ENCODE measurements at regions not wholly inside any gene's neighbourhood (a gene's known extent, or its start where the extent isn't known, plus 50 kb on each side); places are given as distances from the start of the nearest gene placed in this dataset.

DNA sequence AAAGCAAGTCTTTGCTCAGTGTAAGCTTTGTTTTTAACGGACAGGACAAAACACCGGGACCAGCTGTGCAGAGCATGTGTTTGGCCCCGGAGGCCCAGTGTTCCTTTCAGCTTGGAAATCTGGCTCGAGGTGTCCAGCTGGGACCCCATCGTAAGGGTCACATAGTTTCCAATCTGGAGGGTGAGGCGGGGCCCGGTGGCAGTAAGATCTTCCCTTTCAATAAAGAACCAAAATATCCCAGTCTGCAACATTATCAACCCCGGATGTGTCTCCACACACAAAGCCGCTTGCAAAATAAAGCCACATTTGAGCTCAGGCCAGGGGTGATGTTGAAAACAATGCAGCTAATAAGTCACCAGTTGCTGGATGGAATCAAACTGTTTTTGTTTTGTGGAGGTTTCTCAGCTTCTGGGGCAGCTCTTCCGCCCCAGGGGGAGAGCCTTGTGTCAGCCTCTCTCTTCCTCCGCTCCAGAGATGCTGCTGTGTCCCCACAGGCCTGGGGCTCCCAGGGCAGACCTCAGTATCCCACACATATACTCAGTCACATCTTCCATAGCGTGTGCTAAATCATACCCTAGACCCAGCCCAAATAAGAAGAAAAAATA lies 138.6 kb upstream of the GLI2 start:
- TF ChIP-seq, protein P1, sequence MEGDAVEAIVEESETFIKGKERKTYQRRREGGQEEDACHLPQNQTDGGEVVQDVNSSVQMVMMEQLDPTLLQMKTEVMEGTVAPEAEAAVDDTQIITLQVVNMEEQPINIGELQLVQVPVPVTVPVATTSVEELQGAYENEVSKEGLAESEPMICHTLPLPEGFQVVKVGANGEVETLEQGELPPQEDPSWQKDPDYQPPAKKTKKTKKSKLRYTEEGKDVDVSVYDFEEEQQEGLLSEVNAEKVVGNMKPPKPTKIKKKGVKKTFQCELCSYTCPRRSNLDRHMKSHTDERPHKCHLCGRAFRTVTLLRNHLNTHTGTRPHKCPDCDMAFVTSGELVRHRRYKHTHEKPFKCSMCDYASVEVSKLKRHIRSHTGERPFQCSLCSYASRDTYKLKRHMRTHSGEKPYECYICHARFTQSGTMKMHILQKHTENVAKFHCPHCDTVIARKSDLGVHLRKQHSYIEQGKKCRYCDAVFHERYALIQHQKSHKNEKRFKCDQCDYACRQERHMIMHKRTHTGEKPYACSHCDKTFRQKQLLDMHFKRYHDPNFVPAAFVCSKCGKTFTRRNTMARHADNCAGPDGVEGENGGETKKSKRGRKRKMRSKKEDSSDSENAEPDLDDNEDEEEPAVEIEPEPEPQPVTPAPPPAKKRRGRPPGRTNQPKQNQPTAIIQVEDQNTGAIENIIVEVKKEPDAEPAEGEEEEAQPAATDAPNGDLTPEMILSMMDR (conservative IDR thresholded peaks at IDR 0.05 in 1 of 2, IDR thresholded peaks at IDR 0.05 in 1 of 2; ENCODE audit: low read depth in 1 of 2, low read length in 2 of 2) = no peak
- no peak for TF ChIP-seq EZH2 (IDR thresholded peaks at IDR 0.05; ENCODE audit: low read length, missing control alignments)
